Gastroesophageal sphincter (tissue), 3 donors: ENCODE measurements at regions not wholly inside any gene's neighbourhood (a gene's known extent, or its start where the extent isn't known, plus 50 kb on each side); places are given as distances from the start of the nearest gene placed in this dataset.

Experiments
- EP300 ChIP-seq: sonication (generic); formaldehyde crosslinking; IDR thresholded peaks from one replicate; pipeline ENCODE4 v1.6.1; 2017; ENCODE audit warnings: antibody characterized with exemption, mild to moderate bottlenecking
- POLR2A ChIP-seq, 2 donors: fragments of 450-650 bp; IDR thresholded peaks; one replicate each; pipeline ENCODE4 v1.6.1; 2017; ENCODE audit warnings: antibody characterized with exemption in 2 of 2, mild to moderate bottlenecking in 2 of 2, moderate library complexity in 1 of 2
- POLR2AphosphoS5 ChIP-seq: sonication (generic); formaldehyde crosslinking; IDR thresholded peaks from one replicate; pipeline ENCODE4 v1.6.1; 2017; ENCODE audit warnings: antibody characterized with exemption
- TF ChIP-seq, protein P1 (sequence below), 4 experiments: fragments of 200-600 bp in 2 of 4; fragments of 450-650 bp in 2 of 4; sonication (generic) in 1 of 4; IDR thresholded peaks; one replicate each; pipeline ENCODE4 v1.5.1; 2017 to 2019; ENCODE audit warnings: antibody characterized with exemption in 4 of 4, mild to moderate bottlenecking in 2 of 4, moderate library complexity in 2 of 4

DNA sequence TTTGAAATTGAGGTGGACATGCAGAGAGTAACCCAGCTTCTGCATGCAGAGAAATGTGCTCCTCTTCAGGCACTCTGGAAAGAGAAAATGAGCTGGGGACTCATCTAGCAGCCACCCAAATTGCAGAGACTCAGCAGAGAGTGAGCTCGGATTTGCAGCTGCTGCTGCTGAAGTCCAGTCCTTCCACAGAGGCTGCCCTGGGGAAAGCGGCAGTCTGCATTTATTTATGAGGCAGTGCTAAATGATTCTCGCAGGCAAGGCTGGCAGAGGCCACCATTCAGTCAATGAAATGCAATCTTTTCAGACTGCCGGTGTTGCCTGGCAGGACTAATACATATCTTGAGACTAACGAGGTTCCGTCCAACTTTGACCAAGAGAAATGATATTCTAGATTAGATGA lies 404.8 kb downstream of the NLGN4X start:
- TF ChIP-seq, protein P1, sequence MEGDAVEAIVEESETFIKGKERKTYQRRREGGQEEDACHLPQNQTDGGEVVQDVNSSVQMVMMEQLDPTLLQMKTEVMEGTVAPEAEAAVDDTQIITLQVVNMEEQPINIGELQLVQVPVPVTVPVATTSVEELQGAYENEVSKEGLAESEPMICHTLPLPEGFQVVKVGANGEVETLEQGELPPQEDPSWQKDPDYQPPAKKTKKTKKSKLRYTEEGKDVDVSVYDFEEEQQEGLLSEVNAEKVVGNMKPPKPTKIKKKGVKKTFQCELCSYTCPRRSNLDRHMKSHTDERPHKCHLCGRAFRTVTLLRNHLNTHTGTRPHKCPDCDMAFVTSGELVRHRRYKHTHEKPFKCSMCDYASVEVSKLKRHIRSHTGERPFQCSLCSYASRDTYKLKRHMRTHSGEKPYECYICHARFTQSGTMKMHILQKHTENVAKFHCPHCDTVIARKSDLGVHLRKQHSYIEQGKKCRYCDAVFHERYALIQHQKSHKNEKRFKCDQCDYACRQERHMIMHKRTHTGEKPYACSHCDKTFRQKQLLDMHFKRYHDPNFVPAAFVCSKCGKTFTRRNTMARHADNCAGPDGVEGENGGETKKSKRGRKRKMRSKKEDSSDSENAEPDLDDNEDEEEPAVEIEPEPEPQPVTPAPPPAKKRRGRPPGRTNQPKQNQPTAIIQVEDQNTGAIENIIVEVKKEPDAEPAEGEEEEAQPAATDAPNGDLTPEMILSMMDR (IDR thresholded peaks at IDR 0.05): no peak
- TF ChIP-seq EP300 (no peak), POLR2A (IDR thresholded peaks at IDR 0.05) (no peak), POLR2AphosphoS5 (no peak)
